HTR-8/SVneo (cell line): ENCODE measurements at regions not wholly inside any gene's neighbourhood (a gene's known extent, or its start where the extent isn't known, plus 50 kb on each side); places are given as distances from the start of the nearest gene placed in this dataset.

Experiments
- DNase-seq: peaks from one replicate; pipeline ENCODE4 v3.0.0; 2011; ENCODE audit warnings: low spot score, mixed read lengths; ENCODE audit not compliant: insufficient read length
- FAIRE-seq: peaks from 2 replicates; lab custom pipeline; 2011; peaks lifted over from hg19 to GRCh38; lab: Jason Lieb, UNC

DNA sequence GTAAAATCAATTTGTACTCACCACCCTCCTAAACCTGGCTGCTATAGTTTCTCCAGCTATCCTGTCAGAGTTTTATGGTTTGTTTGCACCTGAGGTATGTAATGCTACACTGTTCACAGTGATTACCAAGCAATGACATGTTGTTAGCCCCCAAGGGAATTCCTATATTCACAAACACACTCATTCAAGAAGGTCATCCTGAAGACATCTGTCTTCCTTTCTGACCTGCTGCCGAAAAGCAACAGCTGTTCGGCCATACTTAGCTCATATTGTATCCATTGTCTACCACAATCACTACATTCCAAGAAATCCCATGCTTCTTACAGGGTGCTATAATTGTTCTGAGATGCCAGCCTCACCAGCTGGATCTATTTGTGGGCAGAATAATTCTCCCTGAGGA is 160.1 kb upstream of the GYPA start:
- FAIRE-seq (no peak), DNase-seq (no peak)

DNA sequence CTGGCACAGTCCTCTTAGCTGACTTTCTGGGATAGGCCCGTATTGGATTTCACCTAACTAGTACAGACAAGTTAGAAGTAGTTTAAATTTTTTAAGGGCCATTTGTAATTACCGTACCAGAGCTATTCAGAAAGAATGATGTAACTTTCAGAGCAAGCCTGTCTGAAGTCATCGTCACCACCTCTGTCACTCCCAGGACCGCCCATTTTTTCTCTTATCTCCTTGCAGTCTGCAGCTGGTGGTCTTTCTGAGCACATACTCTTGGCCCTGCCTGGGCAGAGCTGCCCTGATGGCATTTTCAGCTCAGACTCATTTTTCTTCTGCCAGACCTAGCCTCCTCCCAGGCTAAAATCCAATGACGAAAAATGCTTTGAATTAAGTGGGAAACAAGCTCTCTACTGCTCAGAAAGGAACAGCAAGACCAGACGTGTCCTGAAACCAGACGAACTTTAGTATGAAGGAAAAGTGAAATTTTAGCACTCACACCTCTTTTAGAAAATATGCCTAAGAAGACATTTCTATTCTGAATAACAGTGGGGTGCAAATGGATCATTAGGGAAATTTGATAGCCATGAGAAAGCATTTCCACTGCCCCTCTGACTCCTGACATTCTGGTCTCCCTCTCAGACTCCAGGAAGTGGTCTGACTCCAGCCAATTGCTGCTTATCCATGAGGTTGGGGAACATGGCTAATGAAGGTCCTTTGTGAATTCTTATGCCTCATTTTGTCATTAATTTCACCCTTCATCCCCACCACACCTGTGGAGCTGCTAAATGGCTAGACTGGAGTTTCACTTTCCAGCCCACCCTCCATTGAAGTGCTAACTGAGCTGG is 162.4 kb upstream of the GYPA start:
- DNase-seq, result no peak
- no peak for FAIRE-seq

DNA sequence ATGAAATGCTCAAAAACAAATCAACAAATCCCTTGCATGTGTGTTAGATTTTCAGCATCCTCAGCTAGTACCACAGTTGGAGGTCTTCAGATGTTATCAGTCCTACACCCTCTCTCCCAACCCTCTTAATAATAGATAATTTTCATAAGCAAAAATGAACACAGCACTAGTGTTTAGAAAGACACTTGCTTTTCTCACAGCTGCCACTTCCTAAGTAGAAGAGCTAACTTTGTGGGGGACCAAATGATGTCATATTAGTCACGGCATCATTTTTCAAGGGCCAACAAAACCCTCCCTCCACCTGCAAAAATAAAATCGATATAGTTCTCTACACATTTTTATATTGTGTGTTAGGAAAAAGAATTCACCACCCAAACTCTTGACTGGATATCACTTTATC is 163.5 kb upstream of the GYPA start:
- DNase-seq (no peak), FAIRE-seq (no peak)

DNA sequence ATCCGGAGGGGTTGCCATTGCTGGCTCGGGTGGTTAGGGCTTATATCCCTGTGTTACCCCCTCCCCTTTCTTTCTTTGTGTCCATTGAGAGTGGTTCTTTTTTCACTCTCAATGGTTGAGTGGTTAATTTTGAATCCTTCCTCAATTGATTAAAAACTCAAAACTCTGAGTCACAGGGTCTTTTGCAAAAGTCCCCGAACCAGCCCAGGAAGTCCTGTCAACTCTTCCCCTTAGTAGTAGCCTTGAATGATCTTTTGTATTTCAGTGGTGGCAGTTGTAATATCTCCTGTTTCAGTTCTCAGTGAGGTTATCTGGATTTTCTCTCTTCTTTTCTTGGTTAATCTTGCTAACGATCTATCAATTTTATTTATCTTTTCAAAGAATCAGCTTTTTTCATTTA is 170.0 kb upstream of the GYPA start:
- FAIRE-seq (no peak), DNase-seq (no peak)

DNA sequence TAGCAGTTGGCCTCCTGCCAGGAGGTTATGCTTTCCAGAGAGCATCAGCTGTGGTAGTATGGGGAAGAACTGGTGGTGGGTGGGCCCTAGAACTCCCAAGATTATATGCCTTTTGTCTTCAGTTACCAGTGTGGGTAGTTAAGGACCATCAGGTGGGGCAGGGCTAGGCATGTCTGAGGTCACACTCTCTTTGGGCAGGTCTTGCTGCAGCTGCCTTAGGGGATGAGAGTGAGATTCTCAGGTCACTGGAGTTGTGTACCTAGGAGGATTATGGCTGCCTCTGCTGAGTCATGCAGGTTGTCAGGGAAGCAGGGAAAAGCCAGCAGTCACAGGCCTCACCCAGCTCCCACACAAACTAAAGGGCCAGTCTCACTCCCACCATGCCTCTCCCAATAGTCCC is 172.9 kb upstream of the GYPA start:
- FAIRE-seq, result no peak
- no peak for DNase-seq

DNA sequence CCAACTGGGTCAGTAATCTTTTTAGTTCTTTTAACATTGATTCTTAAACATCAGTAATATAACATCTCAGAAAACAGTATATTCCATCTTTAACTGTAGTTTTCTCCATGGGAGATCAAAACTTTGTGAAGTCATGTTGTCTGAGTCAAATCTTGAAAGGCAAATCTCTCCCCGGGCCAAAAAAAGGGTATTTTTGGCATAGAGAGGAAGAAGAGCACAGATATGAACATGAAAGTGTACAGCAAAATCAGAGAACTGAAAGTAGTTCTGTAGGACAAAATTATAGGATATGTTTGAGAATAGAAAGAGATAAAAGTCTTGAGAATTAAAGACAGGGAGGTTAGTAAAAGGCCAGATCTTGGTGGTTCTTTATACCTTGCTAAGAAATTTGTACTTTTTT is 176.4 kb upstream of the GYPA start:
- FAIRE-seq (no peak), DNase-seq (no peak)

DNA sequence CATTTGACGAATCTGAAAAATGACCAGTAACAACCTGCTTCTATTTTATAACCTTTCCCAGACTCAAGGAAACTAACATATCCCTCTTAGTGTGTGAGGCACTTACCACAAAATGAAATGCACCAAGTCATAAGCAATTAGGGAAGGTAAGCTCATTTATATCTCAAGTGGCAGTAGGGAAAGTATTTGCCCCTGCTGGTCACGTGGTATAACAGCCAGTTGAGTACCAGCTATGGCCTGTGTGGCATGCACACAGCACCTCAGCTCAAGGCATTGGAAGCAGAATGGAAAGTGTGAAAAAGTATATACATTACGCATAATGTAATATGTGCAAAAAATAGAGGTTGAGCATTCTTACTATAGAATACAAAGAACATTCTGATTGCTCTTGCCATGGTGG is 178.3 kb upstream of the GYPA start:
- peak; percentile 38 for FAIRE-seq
- no peak for DNase-seq

DNA sequence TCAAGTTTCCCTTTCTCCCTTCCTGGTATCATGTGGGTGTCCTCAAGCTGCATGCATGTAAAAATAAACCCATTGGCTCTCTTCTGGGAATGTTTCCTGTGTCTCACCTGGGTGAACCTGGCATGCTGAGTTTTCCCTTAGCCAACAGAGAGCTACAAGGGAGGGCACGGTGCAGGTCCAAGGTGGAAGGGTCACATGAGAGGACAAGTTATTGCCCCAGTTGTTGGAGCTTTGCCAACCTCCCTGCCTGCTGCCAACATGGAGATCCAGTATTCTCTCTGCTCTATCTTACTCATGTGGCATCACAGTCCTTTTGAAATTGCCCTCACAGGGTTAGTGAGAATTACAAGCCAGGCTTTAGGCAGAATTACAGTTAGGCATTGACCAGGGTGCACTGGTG is 196.1 kb upstream of the GYPA start:
- DNase-seq, result no peak
- no peak for FAIRE-seq

DNA sequence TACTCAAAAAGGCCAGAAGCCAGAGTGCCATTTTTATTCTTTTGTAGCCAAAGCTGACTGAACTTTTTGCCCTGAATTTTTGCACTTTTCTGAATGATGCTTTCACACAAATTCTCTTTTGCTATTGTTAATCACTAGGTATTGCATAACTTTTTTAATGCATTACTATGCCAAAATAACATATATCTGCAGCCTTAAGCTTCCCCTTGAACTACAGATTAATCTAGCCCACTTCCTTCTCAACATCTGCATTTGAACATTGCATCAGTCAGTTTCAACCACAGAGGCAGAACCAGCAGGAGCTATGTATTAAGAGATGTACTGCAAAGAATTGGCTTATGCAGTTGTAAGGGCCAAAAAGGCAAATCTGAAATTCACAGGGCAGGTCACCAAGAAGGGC is 197.6 kb upstream of the GYPA start:
- DNase-seq, result no peak

DNA sequence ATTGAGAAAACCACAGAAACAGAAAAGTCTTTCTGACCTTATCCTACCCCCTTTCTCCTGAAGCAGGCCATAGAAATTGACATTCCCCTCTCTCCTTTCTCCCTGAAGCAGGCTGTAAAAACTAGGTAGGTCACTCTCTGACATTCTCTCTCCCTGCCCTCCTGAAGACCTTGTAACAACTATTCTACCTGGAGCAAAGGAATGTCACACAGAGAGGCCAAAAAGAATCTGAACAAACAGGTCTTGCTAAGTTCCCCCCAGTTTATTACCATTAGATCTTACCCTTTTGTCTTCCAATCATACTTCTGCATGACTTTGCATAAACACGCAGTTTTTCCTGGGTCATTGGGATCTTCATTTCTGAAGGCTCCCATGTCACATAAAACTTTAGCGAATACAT is 198.3 kb upstream of the GYPA start:
- no peak for DNase-seq
- no peak for FAIRE-seq

More for the DNA sequence above, 197.6 kb upstream of the GYPA start:
- FAIRE-seq, result no peak

DNA sequence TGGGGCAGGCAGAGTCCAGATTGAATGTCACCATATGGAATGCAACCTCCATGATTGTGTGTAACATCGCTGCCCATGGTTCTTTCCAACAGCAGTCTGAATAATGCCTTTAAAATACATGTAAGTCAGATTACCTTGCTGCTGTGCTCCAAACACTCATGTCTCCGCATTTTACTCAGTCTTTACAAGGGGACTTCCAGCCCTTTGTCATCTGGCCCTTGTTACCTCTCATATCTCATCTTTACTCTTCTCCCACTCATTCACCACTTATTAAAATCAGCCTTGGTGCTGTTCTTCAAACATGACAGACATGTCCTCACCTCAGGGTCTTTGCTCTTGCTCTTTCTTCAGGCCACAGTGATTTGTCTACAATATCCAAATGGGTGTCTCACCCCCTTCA is 200.4 kb upstream of the GYPA start:
- FAIRE-seq, result no peak
- DNase-seq, result no peak

DNA sequence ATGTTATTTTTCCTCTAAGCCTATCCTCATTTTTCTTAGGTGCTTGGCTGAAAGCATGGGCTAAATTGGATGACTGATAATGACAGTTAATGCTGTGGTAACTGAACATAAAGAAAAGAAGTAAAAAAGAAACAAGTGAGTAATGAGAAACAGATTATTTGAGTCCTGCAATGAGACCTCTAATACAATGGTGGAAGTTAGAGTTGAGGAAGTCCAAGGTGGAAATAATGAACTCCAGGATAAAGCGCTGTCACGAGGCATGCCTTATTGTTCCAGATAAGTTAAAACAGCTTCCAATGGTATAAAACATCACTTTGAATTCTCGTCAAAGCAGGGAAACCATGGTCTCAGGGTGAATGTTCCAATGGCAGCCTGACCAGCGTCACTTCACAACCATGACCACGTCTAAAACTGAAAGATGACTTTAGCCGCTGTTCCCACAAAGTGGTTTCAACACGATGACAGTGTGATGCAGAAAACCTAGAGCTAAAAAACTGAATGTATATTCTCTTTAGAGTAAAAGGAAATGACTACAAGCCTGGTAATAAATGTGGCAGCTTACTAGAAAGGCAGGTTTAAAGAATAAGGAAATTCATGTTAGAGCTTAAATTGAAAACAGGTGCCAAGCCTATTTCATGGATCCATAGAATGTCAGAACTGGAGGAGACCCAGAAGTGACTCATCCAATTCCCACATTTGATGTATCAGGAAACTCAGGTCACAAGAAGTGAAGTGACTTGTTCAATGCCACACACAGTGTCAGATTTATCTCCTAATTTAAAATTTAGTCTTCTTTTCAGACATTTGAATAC is 202.6 kb upstream of the GYPA start:
- DNase-seq (no peak), FAIRE-seq (no peak)

DNA sequence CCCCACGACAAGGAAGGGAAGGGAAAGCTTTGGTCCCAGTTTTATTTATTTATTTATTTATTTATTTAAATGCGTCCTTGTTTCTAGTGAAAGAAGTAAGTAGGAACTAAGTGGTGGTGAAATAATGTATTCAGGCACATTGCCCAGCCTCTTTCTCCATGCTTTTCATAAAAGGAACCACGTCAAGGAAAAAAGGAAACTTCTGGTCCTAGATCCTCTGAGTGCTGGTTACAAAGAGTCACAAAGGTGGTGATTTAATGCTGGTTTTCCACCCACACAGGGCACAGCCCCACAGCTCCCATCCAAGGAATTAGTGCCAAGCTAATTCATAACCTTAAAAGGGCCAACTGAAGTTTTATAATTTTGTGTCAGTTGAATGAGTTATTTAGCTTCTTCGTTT is 206.6 kb upstream of the GYPA start:
- DNase-seq, result no peak
- FAIRE-seq, result no peak

DNA sequence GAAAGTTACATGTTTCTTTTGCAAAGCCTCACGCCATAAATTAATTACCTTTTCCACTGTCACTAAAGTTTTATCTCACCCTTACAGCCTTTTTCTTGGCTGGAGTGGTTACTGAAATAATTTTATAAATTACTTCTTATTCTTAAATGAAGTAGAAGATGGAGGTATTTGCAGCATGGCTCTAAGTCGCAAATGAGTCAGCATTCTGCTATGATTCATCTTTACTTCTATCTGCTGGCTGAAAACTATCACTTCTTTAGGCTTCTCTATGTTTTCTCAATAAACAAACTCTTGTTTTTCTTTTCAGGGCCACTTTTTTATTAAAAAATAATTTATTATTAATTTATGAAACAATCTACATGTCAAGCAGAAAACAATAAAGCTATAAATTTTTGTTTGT is 210.2 kb upstream of the GYPA start:
- FAIRE-seq, result no peak
- DNase-seq, result no peak

DNA sequence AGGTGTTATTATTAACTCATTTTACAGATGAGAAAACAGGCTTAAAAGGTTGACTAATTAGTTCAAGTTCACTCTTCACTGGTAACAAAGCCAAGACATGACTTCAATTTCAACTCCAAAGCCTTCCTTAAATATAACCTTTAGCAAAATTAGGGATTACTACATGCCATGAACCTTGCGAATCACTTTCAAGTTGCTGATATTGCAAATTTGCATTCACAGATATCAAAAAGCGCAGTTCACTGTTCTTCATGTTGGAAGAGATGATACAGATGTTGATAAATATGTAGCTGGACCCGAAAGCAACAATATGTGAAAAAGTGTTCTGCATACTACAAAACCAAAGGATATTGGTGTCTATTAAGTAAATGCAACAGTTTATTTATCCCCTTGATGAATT is 210.8 kb upstream of the GYPA start:
- DNase-seq (no peak), FAIRE-seq (no peak)

DNA sequence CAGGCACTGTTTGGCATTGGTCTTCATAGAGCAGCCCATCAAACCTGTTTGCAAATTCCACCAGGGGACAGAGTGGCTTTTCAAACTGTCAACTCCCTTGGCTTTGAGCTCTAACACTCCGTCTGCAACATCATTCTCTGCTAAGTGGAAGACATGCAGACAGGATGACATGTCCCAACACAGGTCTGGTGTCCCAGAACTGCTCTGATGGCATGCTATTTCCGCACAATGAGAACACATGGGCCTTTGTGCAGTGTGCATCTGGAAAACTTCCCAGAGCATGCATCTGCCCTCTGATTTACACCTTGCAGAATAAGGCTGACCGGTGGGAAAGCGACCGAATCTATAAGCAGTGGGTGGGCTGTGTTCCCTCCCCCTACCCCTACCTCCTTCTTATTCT is 212.8 kb upstream of the GYPA start:
- FAIRE-seq, result no peak

DNA sequence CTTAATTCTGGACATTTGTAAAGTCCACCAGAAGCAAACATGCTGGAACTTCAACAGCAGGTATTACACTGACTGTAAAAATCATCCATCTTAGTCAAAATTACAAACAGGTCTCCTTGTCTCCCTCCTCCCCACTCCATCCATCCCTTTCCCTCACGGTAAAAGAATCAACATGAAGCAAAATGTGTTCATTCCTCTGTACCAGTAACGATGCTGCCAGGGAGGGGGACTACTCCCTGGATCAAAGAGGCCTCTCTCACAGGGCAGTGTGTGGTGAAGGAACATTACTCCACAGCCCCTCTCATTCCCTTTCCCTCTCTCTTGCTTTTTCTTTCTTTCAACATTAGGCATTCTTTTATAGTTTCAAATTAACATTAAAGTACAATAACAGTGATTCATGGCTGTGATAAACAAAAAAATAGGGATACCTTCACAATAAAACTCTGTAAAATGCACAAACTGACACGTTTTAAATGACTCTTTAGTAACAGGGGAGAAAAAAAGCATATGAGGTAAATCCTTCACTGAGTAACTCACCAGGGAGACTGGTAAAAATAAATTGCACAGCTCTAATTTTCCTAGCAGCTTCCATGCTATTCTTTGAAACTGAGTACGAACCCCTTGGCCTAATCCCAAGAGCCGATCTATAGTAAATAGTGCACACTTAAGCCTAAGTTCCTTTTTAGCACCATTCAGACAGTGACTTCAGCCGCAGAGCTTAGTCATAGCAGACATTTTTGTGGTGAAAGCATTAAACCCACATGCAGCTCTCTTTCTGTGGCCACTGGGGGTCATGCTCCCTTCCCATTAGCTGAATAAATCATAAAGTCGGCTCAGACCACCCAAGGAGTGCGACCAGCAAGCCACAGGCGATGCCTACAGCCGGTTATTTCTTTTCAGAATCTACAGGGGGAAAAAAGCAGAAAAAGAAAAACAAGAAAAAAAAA is 215.6 kb upstream of the GYPA start:
- no peak for FAIRE-seq

More for the DNA sequence above, 212.8 kb upstream of the GYPA start:
- no peak for DNase-seq

DNA sequence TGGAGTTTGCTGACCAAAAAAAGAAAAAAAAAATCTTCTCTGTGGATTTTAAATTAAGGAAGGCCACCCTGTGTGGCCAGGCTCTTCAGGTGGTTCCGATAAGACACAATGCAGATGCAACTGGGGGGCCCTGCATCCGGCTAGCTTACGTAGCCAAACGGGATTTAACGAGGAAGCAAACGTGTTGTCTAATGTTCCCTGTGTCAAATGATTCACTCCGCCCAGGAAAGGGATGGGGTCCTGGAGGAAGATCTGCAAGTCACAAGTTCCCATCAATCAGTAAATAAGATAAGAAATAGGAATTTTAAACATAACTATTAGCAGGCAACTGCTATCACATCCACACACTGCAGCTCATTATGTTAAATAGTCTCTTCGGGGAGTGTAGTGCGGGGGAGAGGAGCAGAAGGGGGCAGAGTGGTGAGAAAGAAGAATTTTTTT is 216.4 kb upstream of the GYPA start:
- DNase-seq, result no peak
- no peak for FAIRE-seq

More for the DNA sequence above, 215.6 kb upstream of the GYPA start:
- DNase-seq, result peak; percentile 41

DNA sequence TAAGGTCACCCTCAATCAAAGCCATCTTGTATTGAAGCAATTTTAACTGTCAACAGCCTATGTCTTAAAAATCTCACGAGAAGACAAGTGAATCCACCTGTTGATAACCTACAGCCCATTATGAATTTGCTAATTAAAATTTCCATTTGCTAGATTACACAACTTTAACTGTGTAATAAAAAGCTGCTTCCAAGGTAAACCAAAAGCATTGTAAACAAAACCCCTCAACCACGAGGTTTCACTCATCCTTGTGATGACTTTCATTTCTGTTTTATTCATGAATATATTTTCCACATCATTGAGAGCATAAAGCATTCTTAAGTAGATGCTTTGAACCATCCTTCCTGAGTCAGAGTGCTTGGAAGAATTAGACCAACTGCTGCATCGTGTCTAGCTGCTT is 217.5 kb upstream of the GYPA start:
- FAIRE-seq, result no peak

DNA sequence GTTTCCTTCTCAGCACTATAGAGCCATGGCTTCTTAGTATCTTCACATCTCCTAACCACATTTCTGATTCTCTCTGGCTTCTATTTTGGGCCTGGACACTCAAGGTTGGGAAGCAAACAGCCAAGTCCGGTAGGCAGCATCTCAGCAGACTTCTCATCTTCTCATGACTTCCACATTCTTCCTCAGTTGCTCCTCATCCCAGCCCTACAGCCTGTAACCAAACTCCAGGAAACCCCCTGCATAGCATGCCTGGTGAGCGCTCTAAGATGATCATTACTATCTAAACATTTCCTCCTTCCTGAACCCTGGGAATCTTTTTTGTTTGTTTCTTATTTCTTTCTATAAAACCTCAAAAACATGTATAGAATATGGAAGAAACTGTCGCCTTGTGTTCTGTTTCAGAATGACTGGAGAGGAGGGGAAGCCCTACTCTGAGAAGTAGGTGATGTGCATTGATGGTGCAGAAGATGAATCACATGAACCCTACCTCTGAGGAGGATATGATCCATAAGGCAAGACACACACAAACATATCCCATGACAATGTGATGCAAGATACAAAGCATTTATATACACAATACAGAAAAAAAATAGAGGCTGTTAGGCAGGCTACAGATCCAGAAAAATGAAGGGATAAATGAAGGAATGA is 219.8 kb upstream of the GYPA start:
- DNase-seq, result no peak

More for the DNA sequence above, 217.5 kb upstream of the GYPA start:
- DNase-seq, result no peak

More for the DNA sequence above, 219.8 kb upstream of the GYPA start:
- no peak for FAIRE-seq
